Spleen (tissue), 11 donors: ENCODE measurements at regions not wholly inside any gene's neighbourhood (a gene's known extent, or its start where the extent isn't known, plus 50 kb on each side); places are given as distances from the start of the nearest gene placed in this dataset.

ENCODE experiments used
- DNase-seq: peaks from one replicate; pipeline ENCODE4 v3.0.0-alpha.2; 2020
- H3K27ac ChIP-seq, 8 donors: fragments of 200-600 bp; sonication (generic) in 7 of 8; 1 replicate in 4 of 8; 2 replicates in 4 of 8; pipeline versions ENCODE4 v1.5.0 to v1.8.0; 2016 to 2021; ENCODE audit warnings: inconsistent platforms in 4 of 8, mild to moderate bottlenecking in 4 of 8, moderate library complexity in 1 of 8
- H3K27me3 ChIP-seq, 7 donors: fragments of 200-600 bp; sonication (generic) in 6 of 7; replicated peaks in 1 of 7; 1 replicate in 4 of 7; 2 replicates in 3 of 7; pipeline versions ENCODE4 v1.5.0 to v1.8.0; 2016 to 2021; ENCODE audit warnings: inconsistent platforms in 3 of 7, mild to moderate bottlenecking in 1 of 7
- H3K36me3 ChIP-seq, 6 donors: fragments of 200-600 bp; sonication (generic) in 5 of 6; 1 replicate in 4 of 6; 2 replicates in 2 of 6; pipeline versions ENCODE4 v1.5.0 to v1.8.0; 2016 to 2021; ENCODE audit warnings: inconsistent platforms in 2 of 6
- H3K4me1 ChIP-seq, 6 donors: fragments of 200-600 bp; sonication (generic) in 5 of 6; 1 replicate in 3 of 6; 2 replicates in 3 of 6; pipeline versions ENCODE4 v1.5.0 to v1.8.0; 2016 to 2021; ENCODE audit warnings: inconsistent platforms in 3 of 6
- H3K4me3 ChIP-seq, 8 donors: fragments of 200-600 bp; sonication (generic) in 7 of 8; 1 replicate in 4 of 8; 2 replicates in 4 of 8; pipeline versions ENCODE4 v1.5.0 to v1.8.0; 2016 to 2021; ENCODE audit warnings: inconsistent platforms in 4 of 8, mild to moderate bottlenecking in 4 of 8, moderate library complexity in 2 of 8
- H3K9me3 ChIP-seq, 8 donors: fragments of 200-600 bp; sonication (generic) in 7 of 8; 1 replicate in 4 of 8; 2 replicates in 4 of 8; pipeline versions ENCODE4 v1.5.0 to v1.8.0; 2016 to 2021; ENCODE audit warnings: inconsistent platforms in 4 of 8
- POLR2A ChIP-seq, 3 donors: fragments of 450-650 bp; IDR thresholded peaks; one replicate each; pipeline ENCODE4 v1.5.1; 2017; ENCODE audit warnings: antibody characterized with exemption in 3 of 3, mild to moderate bottlenecking in 1 of 3
- POLR2AphosphoS5 ChIP-seq, 3 donors: sonication (generic); formaldehyde crosslinking; IDR thresholded peaks; one replicate each; pipeline ENCODE4 v1.5.1; 2017; ENCODE audit warnings: antibody characterized with exemption in 3 of 3
- WGBS, 5 donors: extraction: QIAGEN DNeasy Blood & Tissue Kit in 3 of 5; methylation state at CpG; one replicate each; pipeline versions ENCODE4 v1.1.5 to v1.1.7; 2013 to 2018; 5-methylcytosine and 5-hydroxymethylcytosine counted together
- intact Hi-C: fragments of 100-400 bp; cut with DNase I; formaldehyde crosslinking; loops from one replicate; pipeline ENCODE4 v1.15.0; 2023; ENCODE audit warnings: low total_unique reads
- TF ChIP-seq, protein P1 (sequence below), 11 experiments: fragments of 200-600 bp in 7 of 11; fragments of 450-650 bp in 4 of 11; sonication (generic) in 4 of 11; IDR thresholded peaks in 8 of 11; conservative IDR thresholded peaks in 3 of 11; 1 replicate in 7 of 11; 2 replicates in 4 of 11; pipeline versions ENCODE4 v1.4.0 to v1.8.0; 2016 to 2021; ENCODE audit warnings: antibody characterized with exemption in 11 of 11, inconsistent platforms in 4 of 11, mild to moderate bottlenecking in 1 of 11
- donor health status: healthy with polysubstance abuse.
- donor health status: DM: no; HTN: no; CAD: no; lungs with moderate emphysema.
- donor health status: DM: no; HTN: no; CAD: no.
- donor health status: Bipolar disorder and iron deficiency.
- donor health status: healthy.
- donor health status: DM: no; HTN: no; CAD: no.
- donor health status: DM: yes; HTN: yes; CAD: no.

- Histone ChIP-seq H3K4me1 (no peaks in the 10 kb centered on the region), H3K27me3 (peaks cover 0 to 17% (median 0%) of the 10 kb centered on the region in 7 donors), H3K27ac (no peak overlapping the region), H3K9me3 (no peaks in the 10 kb centered on the region), H3K4me3 (no peak overlapping the region), H3K36me3 (no peaks in the 10 kb centered on the region)
- 34 to 59% (median 44%) methylated on average over 3 of the region's 3 CpGs for WGBS, 5 donors
- DNase-seq = no peak
- TF ChIP-seq POLR2A (IDR thresholded peaks at IDR 0.05) (no peak), POLR2AphosphoS5 (IDR thresholded peaks at IDR 0.05) (no peak)
- TF ChIP-seq, protein P1, sequence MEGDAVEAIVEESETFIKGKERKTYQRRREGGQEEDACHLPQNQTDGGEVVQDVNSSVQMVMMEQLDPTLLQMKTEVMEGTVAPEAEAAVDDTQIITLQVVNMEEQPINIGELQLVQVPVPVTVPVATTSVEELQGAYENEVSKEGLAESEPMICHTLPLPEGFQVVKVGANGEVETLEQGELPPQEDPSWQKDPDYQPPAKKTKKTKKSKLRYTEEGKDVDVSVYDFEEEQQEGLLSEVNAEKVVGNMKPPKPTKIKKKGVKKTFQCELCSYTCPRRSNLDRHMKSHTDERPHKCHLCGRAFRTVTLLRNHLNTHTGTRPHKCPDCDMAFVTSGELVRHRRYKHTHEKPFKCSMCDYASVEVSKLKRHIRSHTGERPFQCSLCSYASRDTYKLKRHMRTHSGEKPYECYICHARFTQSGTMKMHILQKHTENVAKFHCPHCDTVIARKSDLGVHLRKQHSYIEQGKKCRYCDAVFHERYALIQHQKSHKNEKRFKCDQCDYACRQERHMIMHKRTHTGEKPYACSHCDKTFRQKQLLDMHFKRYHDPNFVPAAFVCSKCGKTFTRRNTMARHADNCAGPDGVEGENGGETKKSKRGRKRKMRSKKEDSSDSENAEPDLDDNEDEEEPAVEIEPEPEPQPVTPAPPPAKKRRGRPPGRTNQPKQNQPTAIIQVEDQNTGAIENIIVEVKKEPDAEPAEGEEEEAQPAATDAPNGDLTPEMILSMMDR (IDR thresholded peaks at IDR 0.05 in 8 of 11, conservative IDR thresholded peaks at IDR 0.05 in 3 of 11) = no peak
- intact Hi-C loops = no loop called here
Measured at GRCh38 chr17:33676444-33676843, 383.3 kb upstream of the ASIC2 start.

DNA sequence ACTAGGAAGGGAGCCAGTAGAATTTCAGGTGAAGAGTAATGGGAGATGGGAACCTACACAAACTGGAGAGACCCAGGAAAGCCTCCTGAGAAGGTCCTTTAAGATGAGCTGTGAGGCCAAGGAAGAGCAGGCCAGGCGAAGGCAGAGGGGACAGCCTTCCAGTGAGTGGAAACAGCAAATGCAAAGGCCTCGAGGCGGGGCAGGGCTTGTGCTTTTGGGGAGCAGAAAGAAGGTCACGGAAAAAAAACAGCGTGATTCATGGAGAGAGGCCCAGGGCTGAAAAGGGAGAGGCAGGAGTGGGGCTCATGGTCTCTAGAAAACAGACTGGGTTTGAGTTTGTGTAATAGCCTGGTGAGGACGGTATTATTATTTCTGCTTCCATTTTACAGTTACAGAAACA is 386.5 kb upstream of the ASIC2 start:
- no peaks in the 10 kb centered on the region for H3K27me3 ChIP-seq
- H3K9me3 ChIP-seq = no peaks in the 10 kb centered on the region
- intact Hi-C loops = no loop called here
- DNase-seq = no peak
- no peak overlapping the region for H3K4me3 ChIP-seq
- H3K27ac ChIP-seq = no peak overlapping the region
- WGBS, 5 donors = 73 to 88% (median 81%) methylated on average over 6 of the region's 6 CpGs
- TF ChIP-seq POLR2AphosphoS5 (IDR thresholded peaks at IDR 0.05) (no peak), POLR2A (IDR thresholded peaks at IDR 0.05) (no peak)
- TF ChIP-seq, protein P1 (IDR thresholded peaks at IDR 0.05 in 8 of 11, conservative IDR thresholded peaks at IDR 0.05 in 3 of 11) = no peak
- H3K4me1 ChIP-seq = no peaks in the 10 kb centered on the region
- no peaks in the 10 kb centered on the region for H3K36me3 ChIP-seq

GRCh38 chr17:33680472-33680871 is 387.4 kb upstream of the ASIC2 start:
- Histone ChIP-seq H3K4me3 (no peak overlapping the region), H3K4me1 (no peaks in the 10 kb centered on the region), H3K27me3 (no peaks in the 10 kb centered on the region), H3K36me3 (no peaks in the 10 kb centered on the region), H3K9me3 (no peaks in the 10 kb centered on the region), H3K27ac (no peak overlapping the region)
- no peak for TF ChIP-seq POLR2A (IDR thresholded peaks at IDR 0.05)
- TF ChIP-seq POLR2AphosphoS5 (IDR thresholded peaks at IDR 0.05) = no peak
- TF ChIP-seq, protein P1 (IDR thresholded peaks at IDR 0.05 in 8 of 11, conservative IDR thresholded peaks at IDR 0.05 in 3 of 11) = no peak
- intact Hi-C loops = no loop called here
- DNase-seq = no peak
- 66 to 81% (median 69%) methylated on average over 4 of the region's 4 CpGs for WGBS, 5 donors

- peaks cover 0 to 6% (median 0%) of the 10 kb centered on the region in 7 donors for H3K27me3 ChIP-seq
- no peak overlapping the region for H3K4me3 ChIP-seq
- intact Hi-C loops = no loop called here
Measured at GRCh38 chr17:33682599-33682998, 389.5 kb upstream of the ASIC2 start.

More at GRCh38 chr17:33682599-33682998, 389.5 kb upstream of the ASIC2 start:
- Histone ChIP-seq H3K36me3 (no peaks in the 10 kb centered on the region), H3K4me1 (no peaks in the 10 kb centered on the region), H3K27ac (no peak overlapping the region), H3K9me3 (no peaks in the 10 kb centered on the region)
- DNase-seq = no peak
- TF ChIP-seq, protein P1 (IDR thresholded peaks at IDR 0.05 in 8 of 11, conservative IDR thresholded peaks at IDR 0.05 in 3 of 11) = no peak
- TF ChIP-seq POLR2A (IDR thresholded peaks at IDR 0.05) = no peak
- TF ChIP-seq POLR2AphosphoS5 (IDR thresholded peaks at IDR 0.05) = no peak
